Activated naive CD4-positive, alpha-beta T cell treated with anti-CD3 and anti-CD28 coated beads, Interleukin-2, amount 50 U/mL, for 24 hours (primary cell): ENCODE measurements at regions not wholly inside any gene's neighbourhood (a gene's known extent, or its start where the extent isn't known, plus 50 kb on each side); places are given as distances from the start of the nearest gene placed in this dataset.
A peak's percentile ranks its signal among the peaks of the same experiment; 100 is the strongest.

ENCODE experiments used
- H3K27ac Mint-ChIP-seq: one replicate; pipeline ENCODE4 v1.8.0; 2021; ENCODE audit warnings: mild to moderate bottlenecking, mixed read lengths
- H3K27me3 Mint-ChIP-seq: one replicate; pipeline ENCODE4 v1.8.0; 2021; ENCODE audit warnings: mixed read lengths
- H3K36me3 Mint-ChIP-seq: one replicate; pipeline ENCODE4 v1.8.0; 2021; ENCODE audit warnings: mixed read lengths
- H3K4me1 Mint-ChIP-seq: one replicate; pipeline ENCODE4 v1.8.0; 2021; ENCODE audit warnings: mixed read lengths
- H3K4me3 Mint-ChIP-seq: one replicate; pipeline ENCODE4 v1.8.0; 2021; ENCODE audit warnings: mild to moderate bottlenecking, mixed read lengths
- H3K9me3 Mint-ChIP-seq: one replicate; pipeline ENCODE4 v1.8.0; 2021; ENCODE audit warnings: mixed read lengths

DNA sequence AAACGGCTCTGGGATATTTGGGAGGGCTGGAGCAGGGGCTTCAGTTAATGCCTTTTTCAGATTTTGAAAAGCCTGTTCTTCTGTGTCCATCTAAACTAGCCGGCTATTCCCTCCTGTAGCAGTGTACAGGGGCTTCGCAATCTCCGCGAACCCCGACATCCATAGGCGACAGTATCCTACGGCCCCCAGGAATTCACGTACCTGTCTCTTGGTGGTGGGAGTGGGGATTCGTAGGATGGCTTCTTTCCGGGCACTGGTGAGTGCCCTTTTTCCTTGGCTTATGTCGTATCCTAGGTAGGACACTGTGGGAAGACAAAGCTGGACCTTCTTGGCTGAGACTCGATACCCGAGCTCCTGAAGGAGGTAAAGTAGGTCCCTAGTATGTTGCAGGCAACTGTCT lies 153.1 kb downstream of the TRIM27 start:
- Mint-ChIP-seq H3K4me1 (peaks cover 7% of the 10 kb centered on the region), H3K27me3 (peaks cover 89% of the 10 kb centered on the region), H3K4me3 (no peak overlapping the region), H3K9me3 (peaks cover 4% of the 10 kb centered on the region), H3K36me3 (peaks cover 13% of the 10 kb centered on the region), H3K27ac (no peak overlapping the region)

GRCh38 chr6:28771401-28772267 lies 152.2 kb downstream of the TRIM27 start:
- Mint-ChIP-seq H3K36me3 (peaks cover 13% of the 10 kb centered on the region), H3K27me3 (peaks cover 88% of the 10 kb centered on the region), H3K4me1 (peaks cover 7% of the 10 kb centered on the region), H3K27ac (no peak overlapping the region), H3K9me3 (peaks cover 4% of the 10 kb centered on the region), H3K4me3 (no peak overlapping the region)

DNA sequence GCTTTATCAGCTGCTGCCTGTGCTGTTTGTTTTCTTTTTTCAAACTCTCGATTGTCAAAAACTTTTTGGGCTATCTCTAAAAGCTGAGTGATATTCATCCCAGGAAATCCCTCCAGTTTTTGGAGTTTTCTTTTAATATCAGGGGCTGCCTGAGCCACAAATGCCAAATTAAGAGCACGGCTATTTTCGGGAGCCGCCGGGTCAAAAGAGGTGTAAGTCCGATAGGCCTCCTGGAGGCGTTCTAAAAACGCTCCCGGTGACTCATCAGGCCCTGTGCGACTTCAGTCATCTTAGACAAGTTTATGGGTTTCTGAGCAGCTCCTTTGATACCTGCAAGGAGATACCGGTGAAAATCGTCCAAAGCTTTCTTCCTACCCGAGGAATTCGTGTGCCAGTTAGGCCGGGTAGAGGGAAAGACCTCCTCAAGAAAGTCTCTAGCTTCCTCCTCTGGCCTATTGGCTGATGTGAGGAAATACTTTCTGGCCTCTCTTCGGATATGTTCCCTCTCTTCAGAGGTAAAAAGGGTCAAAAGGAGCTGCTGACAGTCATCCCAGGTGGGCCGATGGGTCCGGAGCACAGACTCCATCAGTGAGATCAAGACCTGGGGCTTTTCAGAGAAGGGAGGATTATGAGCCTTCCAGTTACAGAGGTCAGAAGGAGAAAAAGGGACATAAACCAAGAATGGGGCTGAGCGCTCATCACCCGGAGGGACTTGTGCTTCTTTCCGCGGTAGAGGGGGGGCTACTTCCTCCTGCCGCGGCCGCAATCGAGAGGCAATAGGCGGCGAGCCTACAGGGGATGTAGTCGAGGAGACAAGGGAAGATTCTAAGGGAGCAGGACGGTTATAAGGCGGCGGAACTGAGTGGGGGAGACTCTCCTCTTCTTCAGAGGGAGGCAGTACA lies 151.1 kb downstream of the TRIM27 start:
- Mint-ChIP-seq H3K36me3 (peaks cover 13% of the 10 kb centered on the region), H3K4me3 (no peak overlapping the region), H3K4me1 (peaks cover 7% of the 10 kb centered on the region), H3K9me3 (peaks cover 4% of the 10 kb centered on the region), H3K27me3 (peaks cover 86% of the 10 kb centered on the region), H3K27ac (no peak overlapping the region)

GRCh38 chr6:28774292-28775051 lies 149.3 kb downstream of the TRIM27 start:
- peaks cover 11% of the 10 kb centered on the region for H3K9me3 Mint-ChIP-seq
- peaks cover 7% of the 10 kb centered on the region for H3K4me1 Mint-ChIP-seq
- H3K27ac Mint-ChIP-seq = peak overlapping the region; percentile 80
- peaks cover 15% of the 10 kb centered on the region for H3K36me3 Mint-ChIP-seq
- H3K27me3 Mint-ChIP-seq = peaks cover 84% of the 10 kb centered on the region
- H3K4me3 Mint-ChIP-seq = peak overlapping the region; percentile 23

DNA sequence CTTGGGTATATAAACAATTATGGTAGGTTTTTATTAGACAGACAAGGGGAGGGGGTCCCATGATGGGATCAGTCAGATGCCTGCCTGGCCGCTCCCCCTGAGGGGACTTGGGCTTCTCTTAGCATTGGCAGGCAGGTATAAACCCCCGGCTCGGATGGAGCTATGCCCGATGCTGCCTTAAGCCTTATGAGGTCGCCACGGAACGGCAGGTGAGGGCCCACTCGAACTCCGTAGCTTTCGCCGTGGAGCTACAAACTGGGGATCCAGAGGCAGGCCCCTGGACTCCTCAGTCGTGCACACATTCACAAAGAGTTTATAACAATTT lies 148.8 kb downstream of the TRIM27 start:
- Mint-ChIP-seq H3K36me3 (peaks cover 17% of the 10 kb centered on the region), H3K4me3 (no peak overlapping the region), H3K27me3 (peaks cover 83% of the 10 kb centered on the region), H3K4me1 (peaks cover 7% of the 10 kb centered on the region), H3K9me3 (peaks cover 15% of the 10 kb centered on the region), H3K27ac (no peak overlapping the region)

- H3K36me3 Mint-ChIP-seq = peaks cover 17% of the 10 kb centered on the region
- H3K4me1 Mint-ChIP-seq = peaks cover 7% of the 10 kb centered on the region
- H3K27me3 Mint-ChIP-seq = peaks cover 84% of the 10 kb centered on the region
- no peak overlapping the region for H3K4me3 Mint-ChIP-seq
- H3K9me3 Mint-ChIP-seq = peaks cover 15% of the 10 kb centered on the region
- peak overlapping the region; percentile 51 for H3K27ac Mint-ChIP-seq
Measured at GRCh38 chr6:28775405-28776129, 148.2 kb downstream of the TRIM27 start.

- H3K4me1 Mint-ChIP-seq = peaks cover 7% of the 10 kb centered on the region
- H3K4me3 Mint-ChIP-seq = no peak overlapping the region
- H3K27ac Mint-ChIP-seq = peak overlapping the region; percentile 74
- H3K36me3 Mint-ChIP-seq = peaks cover 18% of the 10 kb centered on the region
- H3K27me3 Mint-ChIP-seq = peaks cover 84% of the 10 kb centered on the region
- peaks cover 15% of the 10 kb centered on the region for H3K9me3 Mint-ChIP-seq
Measured at GRCh38 chr6:28776269-28777146, 147.3 kb downstream of the TRIM27 start.

DNA sequence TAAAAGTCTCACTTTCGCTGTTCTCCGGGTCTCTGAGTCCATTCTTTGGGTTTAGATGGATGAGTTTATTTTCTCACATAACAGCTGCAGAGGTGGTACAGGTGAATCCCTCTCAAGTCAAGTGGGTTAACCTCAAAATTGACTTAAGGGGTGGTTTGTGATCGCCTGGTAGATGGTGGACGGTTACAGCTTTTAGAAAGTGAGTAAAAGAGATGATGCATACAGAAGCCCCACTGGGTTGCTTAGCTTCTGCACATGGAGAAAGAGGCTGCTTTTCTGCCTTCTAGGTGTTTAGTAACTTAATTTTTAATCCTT lies 146.7 kb downstream of the TRIM27 start:
- Mint-ChIP-seq H3K27ac (no peak overlapping the region), H3K27me3 (peaks cover 84% of the 10 kb centered on the region), H3K4me3 (no peak overlapping the region), H3K9me3 (peaks cover 16% of the 10 kb centered on the region), H3K4me1 (peaks cover 10% of the 10 kb centered on the region), H3K36me3 (peaks cover 18% of the 10 kb centered on the region)

GRCh38 chr6:28782113-28782673 lies 141.6 kb downstream of the TRIM27 start:
- peak overlapping the region; percentile 26 for H3K4me3 Mint-ChIP-seq
- peaks cover 75% of the 10 kb centered on the region for H3K27me3 Mint-ChIP-seq
- H3K27ac Mint-ChIP-seq = peak overlapping the region; percentile 57
- H3K36me3 Mint-ChIP-seq = peaks cover 15% of the 10 kb centered on the region
- H3K9me3 Mint-ChIP-seq = peaks cover 26% of the 10 kb centered on the region
- peaks cover 5% of the 10 kb centered on the region for H3K4me1 Mint-ChIP-seq

DNA sequence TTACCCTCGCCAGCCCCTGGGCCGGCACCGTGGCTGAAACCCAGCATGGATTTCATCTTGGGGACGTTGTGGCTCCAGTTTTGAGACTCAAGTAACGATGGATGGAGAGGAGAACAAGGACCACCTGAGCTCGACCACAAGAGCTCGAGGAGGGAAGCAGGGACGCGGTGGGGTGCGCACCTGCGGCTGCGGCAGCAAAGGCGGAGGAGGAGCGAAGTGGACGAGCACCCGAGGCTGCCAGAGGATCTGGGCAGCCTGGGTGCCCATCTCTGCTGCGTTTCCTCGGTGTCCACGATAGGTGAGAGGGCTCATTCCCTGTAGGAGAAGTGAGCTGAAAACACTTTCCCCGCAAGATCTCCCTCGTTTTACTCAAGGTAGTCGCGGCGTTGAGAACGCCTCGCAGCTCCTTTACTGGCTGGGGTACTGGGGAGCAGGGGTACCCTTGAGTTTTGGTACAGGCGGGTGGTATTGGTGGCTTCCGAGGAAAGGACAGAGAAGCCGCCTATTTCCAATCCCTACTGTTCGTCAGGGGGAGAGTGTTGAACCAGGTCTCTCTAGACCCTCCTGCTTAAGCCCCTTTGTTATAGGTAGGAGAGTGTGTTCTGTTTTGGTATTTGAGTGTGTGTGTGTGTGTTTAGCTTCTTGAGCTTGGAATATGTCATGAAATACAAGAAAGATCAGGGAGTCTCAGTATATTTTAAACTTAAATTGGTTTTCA lies 137.7 kb downstream of the TRIM27 start:
- no peak overlapping the region for H3K4me3 Mint-ChIP-seq
- peaks cover 71% of the 10 kb centered on the region for H3K27me3 Mint-ChIP-seq
- no peak overlapping the region for H3K27ac Mint-ChIP-seq
- peaks cover 18% of the 10 kb centered on the region for H3K36me3 Mint-ChIP-seq
- peaks cover 35% of the 10 kb centered on the region for H3K9me3 Mint-ChIP-seq
- H3K4me1 Mint-ChIP-seq = peaks cover 11% of the 10 kb centered on the region

DNA sequence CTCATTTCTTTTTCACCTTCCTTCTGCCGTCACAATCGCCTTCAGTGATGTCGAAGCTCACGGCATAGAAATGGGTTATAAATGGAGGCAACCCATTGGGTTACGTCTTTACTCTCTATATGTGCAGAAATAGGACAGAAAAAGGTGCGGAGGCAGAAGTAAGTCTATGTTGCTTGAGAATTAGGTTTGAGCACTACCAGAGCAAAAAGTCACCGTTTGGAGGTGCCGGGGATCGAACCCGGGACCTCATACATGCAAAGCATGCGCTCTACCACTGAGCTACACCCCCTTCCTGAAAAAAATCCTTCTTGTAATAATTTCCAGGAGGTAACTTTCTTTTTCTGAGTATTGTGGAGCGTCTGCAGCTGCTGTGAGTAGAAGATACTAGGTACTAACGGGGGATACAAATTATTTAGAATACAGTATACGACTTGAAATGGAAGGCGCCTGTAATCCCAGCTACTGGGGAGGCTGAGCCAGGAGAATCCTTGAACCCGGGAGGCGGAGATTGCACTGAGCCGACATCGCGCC lies 134.2 kb downstream of the TRIM27 start:
- peaks cover 71% of the 10 kb centered on the region for H3K27me3 Mint-ChIP-seq
- H3K27ac Mint-ChIP-seq = peak overlapping the region; percentile 91
- H3K36me3 Mint-ChIP-seq = peaks cover 15% of the 10 kb centered on the region
- H3K4me3 Mint-ChIP-seq = peak overlapping the region; percentile 43
- H3K9me3 Mint-ChIP-seq = peaks cover 26% of the 10 kb centered on the region
- peaks cover 8% of the 10 kb centered on the region for H3K4me1 Mint-ChIP-seq

DNA sequence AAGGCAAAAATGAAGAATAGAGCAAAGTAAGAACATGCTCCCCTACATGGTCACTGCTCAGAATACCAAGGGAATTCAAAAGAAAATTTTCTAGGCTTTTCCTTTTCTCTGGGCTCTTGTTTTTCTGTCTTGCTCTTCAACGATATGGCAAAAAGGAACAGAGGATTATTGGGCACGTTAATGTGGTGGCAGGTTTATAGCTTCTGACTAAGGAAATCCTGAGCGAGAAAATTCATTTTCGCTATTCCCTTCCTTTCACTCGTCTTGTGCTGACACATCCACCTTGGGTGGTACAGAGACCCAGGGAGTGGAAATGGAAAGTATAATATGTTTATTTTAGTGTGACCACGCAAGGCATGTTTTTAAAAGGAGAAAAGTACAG lies 132.8 kb downstream of the TRIM27 start:
- H3K9me3 Mint-ChIP-seq = peaks cover 25% of the 10 kb centered on the region
- H3K27ac Mint-ChIP-seq = no peak overlapping the region
- peaks cover 12% of the 10 kb centered on the region for H3K36me3 Mint-ChIP-seq
- H3K27me3 Mint-ChIP-seq = peaks cover 75% of the 10 kb centered on the region
- no peak overlapping the region for H3K4me3 Mint-ChIP-seq
- peaks cover 9% of the 10 kb centered on the region for H3K4me1 Mint-ChIP-seq

DNA sequence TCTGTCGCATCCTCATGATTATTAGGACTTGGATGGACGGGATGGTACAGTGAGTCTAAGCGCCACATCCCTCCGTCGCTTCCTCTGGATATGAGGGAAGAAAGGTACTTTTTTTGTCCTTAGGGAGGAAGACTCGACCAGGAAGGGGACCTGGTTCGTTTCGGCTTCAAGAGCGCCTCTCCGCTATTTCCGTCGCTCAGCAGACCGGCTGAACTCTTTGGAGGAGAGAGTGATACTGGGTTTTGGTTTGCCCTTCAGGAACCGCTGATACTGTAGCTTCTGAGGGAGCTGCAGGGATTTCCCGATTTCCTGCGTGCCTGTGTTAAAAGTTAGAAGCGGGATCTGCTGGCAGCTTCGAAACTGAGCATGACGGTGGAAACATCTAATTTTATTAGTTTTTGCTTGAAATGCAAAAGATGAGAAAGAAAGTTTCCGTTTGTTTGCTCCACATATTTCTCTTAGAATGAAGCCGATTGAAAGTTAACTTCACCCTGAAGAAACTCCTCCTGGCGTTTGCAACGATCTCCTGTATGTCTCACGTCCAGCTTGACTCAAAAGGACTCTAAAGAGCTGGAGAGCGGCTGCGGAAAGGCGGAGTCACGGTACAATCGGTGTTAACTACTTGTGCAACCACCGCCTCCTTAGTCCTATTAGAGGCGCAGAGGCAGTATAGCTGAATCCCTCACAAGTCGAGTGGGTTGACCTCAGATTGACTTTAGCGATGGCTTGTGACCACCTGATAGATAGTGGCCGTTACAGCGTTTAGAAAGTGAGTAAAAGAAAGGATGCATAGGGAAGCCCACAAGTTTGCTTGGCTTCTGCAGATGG lies 129.4 kb downstream of the TRIM27 start:
- H3K4me3 Mint-ChIP-seq = peak overlapping the region; percentile 36
- H3K4me1 Mint-ChIP-seq = peaks cover 8% of the 10 kb centered on the region
- H3K27me3 Mint-ChIP-seq = peaks cover 78% of the 10 kb centered on the region
- H3K9me3 Mint-ChIP-seq = peaks cover 20% of the 10 kb centered on the region
- H3K36me3 Mint-ChIP-seq = peaks cover 9% of the 10 kb centered on the region
- peak overlapping the region; percentile 1 for H3K27ac Mint-ChIP-seq
